Fibroblast of lung (primary cell): ENCODE measurements at regions not wholly inside any gene's neighbourhood (a gene's known extent, or its start where the extent isn't known, plus 50 kb on each side); places are given as distances from the start of the nearest gene placed in this dataset.

Source experiments
- EZH2 ChIP-seq: IDR thresholded peaks from 2 replicates; pipeline ENCODE4 v1.5.1; 2012; ENCODE audit warnings: low read length, control low read depth, mild to moderate bottlenecking; ENCODE audit errors: missing control alignments
- TF ChIP-seq, protein P1 (sequence below), 2 donors: IDR thresholded peaks in 1 of 2; conservative IDR thresholded peaks in 1 of 2; 1 replicate in 1 of 2; 2 replicates in 1 of 2; pipeline ENCODE4 v1.5.1; 2011 to 2012; ENCODE audit warnings: low read length in 2 of 2, control low read depth in 1 of 2, inconsistent platforms in 1 of 2, low read depth in 1 of 2, mild to moderate bottlenecking in 1 of 2

DNA sequence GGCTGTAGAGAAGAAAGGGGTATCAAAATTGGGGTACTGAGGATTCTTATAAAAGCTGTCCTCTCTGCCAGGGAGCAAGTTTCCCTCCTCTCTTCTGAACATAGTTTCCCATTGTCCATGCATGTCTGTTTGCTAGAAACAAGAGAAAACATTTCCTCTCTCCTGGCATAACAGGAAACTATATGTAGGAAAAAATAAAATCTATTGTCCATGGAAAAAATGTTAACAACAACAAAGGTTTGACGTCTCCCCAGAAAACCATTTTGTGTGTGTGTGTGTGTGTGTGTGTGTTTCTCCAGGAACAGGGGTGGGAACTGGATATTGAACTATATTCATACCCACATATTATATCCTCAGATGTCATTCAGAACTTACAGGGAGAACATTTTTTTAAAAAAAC lies 107.2 kb downstream of the GASK1B start:
- TF ChIP-seq, protein P1, sequence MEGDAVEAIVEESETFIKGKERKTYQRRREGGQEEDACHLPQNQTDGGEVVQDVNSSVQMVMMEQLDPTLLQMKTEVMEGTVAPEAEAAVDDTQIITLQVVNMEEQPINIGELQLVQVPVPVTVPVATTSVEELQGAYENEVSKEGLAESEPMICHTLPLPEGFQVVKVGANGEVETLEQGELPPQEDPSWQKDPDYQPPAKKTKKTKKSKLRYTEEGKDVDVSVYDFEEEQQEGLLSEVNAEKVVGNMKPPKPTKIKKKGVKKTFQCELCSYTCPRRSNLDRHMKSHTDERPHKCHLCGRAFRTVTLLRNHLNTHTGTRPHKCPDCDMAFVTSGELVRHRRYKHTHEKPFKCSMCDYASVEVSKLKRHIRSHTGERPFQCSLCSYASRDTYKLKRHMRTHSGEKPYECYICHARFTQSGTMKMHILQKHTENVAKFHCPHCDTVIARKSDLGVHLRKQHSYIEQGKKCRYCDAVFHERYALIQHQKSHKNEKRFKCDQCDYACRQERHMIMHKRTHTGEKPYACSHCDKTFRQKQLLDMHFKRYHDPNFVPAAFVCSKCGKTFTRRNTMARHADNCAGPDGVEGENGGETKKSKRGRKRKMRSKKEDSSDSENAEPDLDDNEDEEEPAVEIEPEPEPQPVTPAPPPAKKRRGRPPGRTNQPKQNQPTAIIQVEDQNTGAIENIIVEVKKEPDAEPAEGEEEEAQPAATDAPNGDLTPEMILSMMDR (conservative IDR thresholded peaks at IDR 0.05 in 1 of 2, IDR thresholded peaks at IDR 0.05 in 1 of 2; ENCODE audit: low read depth in 1 of 2, low read length in 2 of 2), result no peak
- no peak for TF ChIP-seq EZH2
